ENCODE measurements at regions not wholly inside any gene's neighbourhood (a gene's known extent, or its start where the extent isn't known, plus 50 kb on each side); places are given as distances from the start of the nearest gene placed in this dataset.

- H3K27ac ChIP-seq = no peak overlapping the region
- intact Hi-C loops (cut with DNase I; ENCODE audit: low total_unique reads) = no loop called here
- no peaks in the 10 kb centered on the region for H3K4me1 ChIP-seq
Measured at GRCh38 chr12:19038209-19038608, 91.3 kb upstream of the PLEKHA5 start.

GRCh38 chr12:19039515-19039914, 90.0 kb upstream of the PLEKHA5 start:
- TF ChIP-seq POLR2AphosphoS5 (IDR thresholded peaks at IDR 0.05) (no peak), POLR2A (IDR thresholded peaks at IDR 0.05) (no peak)
- TF ChIP-seq, protein P1, sequence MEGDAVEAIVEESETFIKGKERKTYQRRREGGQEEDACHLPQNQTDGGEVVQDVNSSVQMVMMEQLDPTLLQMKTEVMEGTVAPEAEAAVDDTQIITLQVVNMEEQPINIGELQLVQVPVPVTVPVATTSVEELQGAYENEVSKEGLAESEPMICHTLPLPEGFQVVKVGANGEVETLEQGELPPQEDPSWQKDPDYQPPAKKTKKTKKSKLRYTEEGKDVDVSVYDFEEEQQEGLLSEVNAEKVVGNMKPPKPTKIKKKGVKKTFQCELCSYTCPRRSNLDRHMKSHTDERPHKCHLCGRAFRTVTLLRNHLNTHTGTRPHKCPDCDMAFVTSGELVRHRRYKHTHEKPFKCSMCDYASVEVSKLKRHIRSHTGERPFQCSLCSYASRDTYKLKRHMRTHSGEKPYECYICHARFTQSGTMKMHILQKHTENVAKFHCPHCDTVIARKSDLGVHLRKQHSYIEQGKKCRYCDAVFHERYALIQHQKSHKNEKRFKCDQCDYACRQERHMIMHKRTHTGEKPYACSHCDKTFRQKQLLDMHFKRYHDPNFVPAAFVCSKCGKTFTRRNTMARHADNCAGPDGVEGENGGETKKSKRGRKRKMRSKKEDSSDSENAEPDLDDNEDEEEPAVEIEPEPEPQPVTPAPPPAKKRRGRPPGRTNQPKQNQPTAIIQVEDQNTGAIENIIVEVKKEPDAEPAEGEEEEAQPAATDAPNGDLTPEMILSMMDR (IDR thresholded peaks at IDR 0.05) = no peak
- H3K4me3 ChIP-seq = no peak overlapping the region
- no peaks in the 10 kb centered on the region for H3K4me1 ChIP-seq
- no peaks in the 10 kb centered on the region for H3K27me3 ChIP-seq
- no peaks in the 10 kb centered on the region for H3K9me3 ChIP-seq
- H3K36me3 ChIP-seq = no peaks in the 10 kb centered on the region
- no peak for DNase-seq (ENCODE audit: low spot score in 2 of 2)
- intact Hi-C loops (cut with DNase I; ENCODE audit: low total_unique reads) = no loop called here
- H3K27ac ChIP-seq = no peak overlapping the region

More at GRCh38 chr12:19038209-19038608, 91.3 kb upstream of the PLEKHA5 start:
- Histone ChIP-seq H3K36me3 (no peaks in the 10 kb centered on the region), H3K4me3 (no peak overlapping the region), H3K27me3 (no peaks in the 10 kb centered on the region), H3K9me3 (no peaks in the 10 kb centered on the region)
- no peak for DNase-seq (ENCODE audit: low spot score in 2 of 2)
- TF ChIP-seq POLR2A (IDR thresholded peaks at IDR 0.05) (no peak), POLR2AphosphoS5 (IDR thresholded peaks at IDR 0.05) (no peak)
- TF ChIP-seq, protein P1 (IDR thresholded peaks at IDR 0.05) = no peak

- Histone ChIP-seq H3K4me3 (no peak overlapping the region), H3K9me3 (no peaks in the 10 kb centered on the region), H3K27ac (no peak overlapping the region), H3K27me3 (no peaks in the 10 kb centered on the region), H3K4me1 (no peaks in the 10 kb centered on the region), H3K36me3 (no peaks in the 10 kb centered on the region)
- intact Hi-C loops (cut with DNase I; ENCODE audit: low total_unique reads) = no loop called here
- TF ChIP-seq, protein P1 (IDR thresholded peaks at IDR 0.05) = no peak
- TF ChIP-seq POLR2A (IDR thresholded peaks at IDR 0.05) = no peak
- TF ChIP-seq POLR2AphosphoS5 (IDR thresholded peaks at IDR 0.05) = no peak
- DNase-seq (ENCODE audit: low spot score in 2 of 2) = no peak
Measured at GRCh38 chr12:19042221-19042620, 87.3 kb upstream of the PLEKHA5 start.

GRCh38 chr12:19044430-19044829, 85.1 kb upstream of the PLEKHA5 start:
- Histone ChIP-seq H3K4me3 (no peak overlapping the region), H3K4me1 (no peaks in the 10 kb centered on the region), H3K27me3 (no peaks in the 10 kb centered on the region), H3K27ac (no peak overlapping the region), H3K36me3 (no peaks in the 10 kb centered on the region), H3K9me3 (no peaks in the 10 kb centered on the region)
- intact Hi-C loops (cut with DNase I; ENCODE audit: low total_unique reads) = no loop called here
- TF ChIP-seq POLR2A (IDR thresholded peaks at IDR 0.05) = no peak
- TF ChIP-seq, protein P1 (IDR thresholded peaks at IDR 0.05) = no peak
- no peak for TF ChIP-seq POLR2AphosphoS5 (IDR thresholded peaks at IDR 0.05)
- no peak for DNase-seq (ENCODE audit: low spot score in 2 of 2)

GRCh38 chr12:19044891-19045290, 84.6 kb upstream of the PLEKHA5 start:
- Histone ChIP-seq H3K4me1 (no peaks in the 10 kb centered on the region), H3K9me3 (no peaks in the 10 kb centered on the region), H3K4me3 (no peak overlapping the region), H3K27me3 (no peaks in the 10 kb centered on the region), H3K36me3 (no peaks in the 10 kb centered on the region), H3K27ac (no peak overlapping the region)
- no peak for TF ChIP-seq POLR2AphosphoS5 (IDR thresholded peaks at IDR 0.05)
- TF ChIP-seq, protein P1 (IDR thresholded peaks at IDR 0.05) = no peak
- no peak for TF ChIP-seq POLR2A (IDR thresholded peaks at IDR 0.05)
- intact Hi-C loops (cut with DNase I; ENCODE audit: low total_unique reads) = no loop called here
- no peak for DNase-seq (ENCODE audit: low spot score in 2 of 2)
